ENCODE measurements at regions not wholly inside any gene's neighbourhood (a gene's known extent, or its start where the extent isn't known, plus 50 kb on each side); places are given as distances from the start of the nearest gene placed in this dataset.

GRCh38 chr2:12795851-12796250 is 79.1 kb downstream of the TRIB2 start:
- Histone ChIP-seq H3K4me1 (ENCODE audit: control insufficient read depth, insufficient read depth, low read length) (no peaks in the 10 kb centered on the region), H3K4me3 (ENCODE audit: low read depth, low read length) (no peak overlapping the region), H3K9me3 (ENCODE audit: control insufficient read depth, insufficient read depth, low read length) (no peaks in the 10 kb centered on the region), H3K36me3 (ENCODE audit: control insufficient read depth, insufficient read depth, low read length) (no peaks in the 10 kb centered on the region), H3K27ac (ENCODE audit: low read depth, low read length) (peak overlapping the region; percentile 50), H3K27me3 (ENCODE audit: control insufficient read depth, insufficient read depth, low read length) (peaks cover 3% of the 10 kb centered on the region)
- DNase-seq (ENCODE audit: low read depth in 4 of 6, low spot score in 6 of 6): no peak
- no CpG with 5 or more reads among the region's 2 CpGs for WGBS (ENCODE audit: insufficient coverage)

GRCh38 chr2:12796657-12797056 is 79.9 kb downstream of the TRIB2 start:
- peak overlapping the region; percentile 50 for H3K27ac ChIP-seq (ENCODE audit: low read depth, low read length)
- no peak overlapping the region for H3K4me3 ChIP-seq (ENCODE audit: low read depth, low read length)
- no peaks in the 10 kb centered on the region for H3K9me3 ChIP-seq (ENCODE audit: control insufficient read depth, insufficient read depth, low read length)
- no peaks in the 10 kb centered on the region for H3K4me1 ChIP-seq (ENCODE audit: control insufficient read depth, insufficient read depth, low read length)
- peak; percentile 42 to 91 (median 67) for DNase-seq (ENCODE audit: low read depth in 4 of 6, low spot score in 6 of 6)
- WGBS (ENCODE audit: insufficient coverage): 4% methylated on average over 3 of the region's 4 CpGs
- H3K27me3 ChIP-seq (ENCODE audit: control insufficient read depth, insufficient read depth, low read length): peaks cover 3% of the 10 kb centered on the region
- H3K36me3 ChIP-seq (ENCODE audit: control insufficient read depth, insufficient read depth, low read length): no peaks in the 10 kb centered on the region

- no peaks in the 10 kb centered on the region for H3K9me3 ChIP-seq (ENCODE audit: control insufficient read depth, insufficient read depth, low read length)
- no peaks in the 10 kb centered on the region for H3K4me1 ChIP-seq (ENCODE audit: control insufficient read depth, insufficient read depth, low read length)
- no peaks in the 10 kb centered on the region for H3K36me3 ChIP-seq (ENCODE audit: control insufficient read depth, insufficient read depth, low read length)
- peak in 1 of 6 donors; percentile 54 for DNase-seq (ENCODE audit: low read depth in 4 of 6, low spot score in 6 of 6)
- WGBS (ENCODE audit: insufficient coverage): 36% methylated on average over 3 of the region's 3 CpGs
- H3K4me3 ChIP-seq (ENCODE audit: low read depth, low read length): no peak overlapping the region
- no peak overlapping the region for H3K27ac ChIP-seq (ENCODE audit: low read depth, low read length)
- peaks cover 3% of the 10 kb centered on the region for H3K27me3 ChIP-seq (ENCODE audit: control insufficient read depth, insufficient read depth, low read length)
Measured at GRCh38 chr2:12797815-12798214, 81.1 kb downstream of the TRIB2 start.

GRCh38 chr2:12803607-12804006 is 86.9 kb downstream of the TRIB2 start:
- H3K27ac ChIP-seq (ENCODE audit: low read depth, low read length): no peak overlapping the region
- no peaks in the 10 kb centered on the region for H3K36me3 ChIP-seq (ENCODE audit: control insufficient read depth, insufficient read depth, low read length)
- no peaks in the 10 kb centered on the region for H3K27me3 ChIP-seq (ENCODE audit: control insufficient read depth, insufficient read depth, low read length)
- H3K9me3 ChIP-seq (ENCODE audit: control insufficient read depth, insufficient read depth, low read length): no peaks in the 10 kb centered on the region
- H3K4me3 ChIP-seq (ENCODE audit: low read depth, low read length): no peak overlapping the region
- no peaks in the 10 kb centered on the region for H3K4me1 ChIP-seq (ENCODE audit: control insufficient read depth, insufficient read depth, low read length)
- no peak for DNase-seq (ENCODE audit: low read depth in 4 of 6, low spot score in 6 of 6)

GRCh38 chr2:12804091-12804856 is 87.5 kb downstream of the TRIB2 start:
- Histone ChIP-seq H3K27ac (ENCODE audit: low read depth, low read length) (no peak overlapping the region), H3K36me3 (ENCODE audit: control insufficient read depth, insufficient read depth, low read length) (no peaks in the 10 kb centered on the region), H3K27me3 (ENCODE audit: control insufficient read depth, insufficient read depth, low read length) (no peaks in the 10 kb centered on the region), H3K4me1 (ENCODE audit: control insufficient read depth, insufficient read depth, low read length) (no peaks in the 10 kb centered on the region), H3K9me3 (ENCODE audit: control insufficient read depth, insufficient read depth, low read length) (no peaks in the 10 kb centered on the region), H3K4me3 (ENCODE audit: low read depth, low read length) (no peak overlapping the region)
- no peak for DNase-seq (ENCODE audit: low read depth in 4 of 6, low spot score in 6 of 6)
- no CpG with 5 or more reads among the region's 2 CpGs for WGBS (ENCODE audit: insufficient coverage)

- no peaks in the 10 kb centered on the region for H3K9me3 ChIP-seq (ENCODE audit: control insufficient read depth, insufficient read depth, low read length)
- DNase-seq (ENCODE audit: low read depth in 4 of 6, low spot score in 6 of 6): no peak
Measured at GRCh38 chr2:12805033-12805432, 88.3 kb downstream of the TRIB2 start.

GRCh38 chr2:12806549-12807242 is 90.0 kb downstream of the TRIB2 start:
- no peak for DNase-seq (ENCODE audit: low read depth in 4 of 6, low spot score in 6 of 6)
- Histone ChIP-seq H3K4me3 (ENCODE audit: low read depth, low read length) (no peak overlapping the region), H3K4me1 (ENCODE audit: control insufficient read depth, insufficient read depth, low read length) (no peaks in the 10 kb centered on the region), H3K9me3 (ENCODE audit: control insufficient read depth, insufficient read depth, low read length) (no peaks in the 10 kb centered on the region), H3K27me3 (ENCODE audit: control insufficient read depth, insufficient read depth, low read length) (no peaks in the 10 kb centered on the region), H3K36me3 (ENCODE audit: control insufficient read depth, insufficient read depth, low read length) (no peaks in the 10 kb centered on the region), H3K27ac (ENCODE audit: low read depth, low read length) (no peak overlapping the region)
- 80% methylated on average over 1 of the region's 5 CpGs for WGBS (ENCODE audit: insufficient coverage)

More at GRCh38 chr2:12805033-12805432, 88.3 kb downstream of the TRIB2 start:
- Histone ChIP-seq H3K4me3 (ENCODE audit: low read depth, low read length) (no peak overlapping the region), H3K27ac (ENCODE audit: low read depth, low read length) (no peak overlapping the region), H3K27me3 (ENCODE audit: control insufficient read depth, insufficient read depth, low read length) (no peaks in the 10 kb centered on the region), H3K36me3 (ENCODE audit: control insufficient read depth, insufficient read depth, low read length) (no peaks in the 10 kb centered on the region), H3K4me1 (ENCODE audit: control insufficient read depth, insufficient read depth, low read length) (no peaks in the 10 kb centered on the region)

GRCh38 chr2:12807907-12808810 is 91.4 kb downstream of the TRIB2 start:
- no peak overlapping the region for H3K4me3 ChIP-seq (ENCODE audit: low read depth, low read length)
- H3K4me1 ChIP-seq (ENCODE audit: control insufficient read depth, insufficient read depth, low read length): no peaks in the 10 kb centered on the region
- no CpG with 5 or more reads among the region's 6 CpGs for WGBS (ENCODE audit: insufficient coverage)
- H3K9me3 ChIP-seq (ENCODE audit: control insufficient read depth, insufficient read depth, low read length): no peaks in the 10 kb centered on the region
- no peak for DNase-seq (ENCODE audit: low read depth in 4 of 6, low spot score in 6 of 6)
- no peak overlapping the region for H3K27ac ChIP-seq (ENCODE audit: low read depth, low read length)
- H3K27me3 ChIP-seq (ENCODE audit: control insufficient read depth, insufficient read depth, low read length): no peaks in the 10 kb centered on the region
- no peaks in the 10 kb centered on the region for H3K36me3 ChIP-seq (ENCODE audit: control insufficient read depth, insufficient read depth, low read length)

- Histone ChIP-seq H3K9me3 (ENCODE audit: control insufficient read depth, insufficient read depth, low read length) (no peaks in the 10 kb centered on the region), H3K27me3 (ENCODE audit: control insufficient read depth, insufficient read depth, low read length) (no peaks in the 10 kb centered on the region), H3K4me1 (ENCODE audit: control insufficient read depth, insufficient read depth, low read length) (no peaks in the 10 kb centered on the region), H3K36me3 (ENCODE audit: control insufficient read depth, insufficient read depth, low read length) (no peaks in the 10 kb centered on the region), H3K4me3 (ENCODE audit: low read depth, low read length) (no peak overlapping the region), H3K27ac (ENCODE audit: low read depth, low read length) (no peak overlapping the region)
- 78% methylated on average over 2 of the region's 4 CpGs for WGBS (ENCODE audit: insufficient coverage)
- DNase-seq (ENCODE audit: low read depth in 4 of 6, low spot score in 6 of 6): no peak
Measured at GRCh38 chr2:12809526-12809925, 92.8 kb downstream of the TRIB2 start.

Measured in spinal cord (tissue), 9 donors.